HepG2 (cell line): ENCODE measurements at regions not wholly inside any gene's neighbourhood (a gene's known extent, or its start where the extent isn't known, plus 50 kb on each side); places are given as distances from the start of the nearest gene placed in this dataset.

Experiments used
- ATAC-seq: fragments of 200-7000 bp; cut with Tn5 transposase; 3 replicates; pipeline ENCODE4 v1.9.1; 2020; ENCODE audit warnings: mild to moderate bottlenecking, moderate library complexity
- BruUV-seq: library from RNA; stranded (reverse); fragments of 400-500 nt; replicated peaks from 2 replicates; lab custom pipeline; 2021; lab: Mats Ljungman, UMichigan
- CTCF ChIA-PET: fragments of 300-600 bp; formaldehyde crosslinking; extraction: SDS; loops from one replicate; lab custom pipeline; 2021; ENCODE audit warnings: low total read pairs, inconsistent platforms, low intra/inter-chr PET ratio; lab: Yijun Ruan, JAX
- POLR2A ChIA-PET: fragments of 350-600 bp; sonication (Branson Sonifier 250); formaldehyde crosslinking; loops from one replicate; lab custom pipeline; 2020; ENCODE audit warnings: antibody characterized with exemption, inconsistent platforms; lab: Yijun Ruan, JAX
- DNase-seq: peaks from one replicate; pipeline ENCODE4 v3.0.0-alpha.2; 2015; ENCODE audit warnings: low spot score
- FAIRE-seq: peaks from 3 replicates; lab custom pipeline; 2011; peaks lifted over from hg19 to GRCh38; lab: Jason Lieb, UNC
- H2AFZ ChIP-seq: one replicate; pipeline ENCODE4 v1.6.1; 2011; ENCODE audit warnings: low read length, inconsistent platforms
- H3K27ac ChIP-seq: fragments of 300-600 bp; 3 replicates; pipeline ENCODE4 v1.8.0; 2011; ENCODE audit warnings: mixed run types, mild to moderate bottlenecking, mixed read lengths, low read length, inconsistent platforms; ENCODE audit not compliant: insufficient read depth; ENCODE audit errors: extremely low read length
- H3K27me3 ChIP-seq, 2 experiments: fragments of 200-600 bp in 1 of 2; 2 replicates in 1 of 2; 3 replicates in 1 of 2; pipeline versions ENCODE4 v1.6.0 to v1.8.0; 2011; ENCODE audit warnings: low read length in 2 of 2, mild to moderate bottlenecking in 2 of 2, moderate library complexity in 2 of 2, inconsistent platforms in 1 of 2; ENCODE audit not compliant: insufficient read depth in 2 of 2, control insufficient read depth in 1 of 2
- H3K36me3 ChIP-seq, 2 experiments: fragments of 200-600 bp in 1 of 2; replicated peaks in 1 of 2; 2 replicates in 1 of 2; 3 replicates in 1 of 2; pipeline versions ENCODE4 v1.5.1 to v1.8.0; 2011; ENCODE audit warnings: low read length in 2 of 2, inconsistent platforms in 1 of 2; ENCODE audit not compliant: insufficient read depth in 2 of 2, control insufficient read depth in 1 of 2
- H3K4me1 ChIP-seq: 2 replicates; pipeline ENCODE4 v1.5.1; 2012; ENCODE audit warnings: low read length, inconsistent platforms; ENCODE audit not compliant: insufficient read depth
- H3K4me2 ChIP-seq: 2 replicates; pipeline ENCODE4 v1.6.0; 2011; ENCODE audit warnings: low read depth, low read length, inconsistent platforms
- H3K4me3 ChIP-seq, 3 experiments: fragments of 200-600 bp in 1 of 3; sonication (generic), shearing (Covaris generic) in 1 of 3; replicated peaks in 1 of 3; 2 replicates each; pipeline ENCODE4 v1.5.1; 2011 to 2016; ENCODE audit warnings: low read length in 3 of 3, inconsistent platforms in 2 of 3, low read depth in 2 of 3, mild to moderate bottlenecking in 2 of 3, control low read depth in 1 of 3, mixed read lengths in 1 of 3; ENCODE audit not compliant: insufficient read depth in 1 of 3
- H3K79me2 ChIP-seq: one replicate; pipeline ENCODE4 v1.6.1; 2011; ENCODE audit warnings: low read length, inconsistent platforms; ENCODE audit not compliant: insufficient read depth
- H3K9ac ChIP-seq: 2 replicates; pipeline ENCODE4 v1.6.0; 2011; ENCODE audit warnings: mild to moderate bottlenecking, low read depth, low read length, inconsistent platforms; ENCODE audit not compliant: insufficient read depth
- H3K9me3 ChIP-seq: 2 replicates; pipeline ENCODE4 v1.5.1; 2012; ENCODE audit warnings: mild to moderate bottlenecking, low read length
- H4K20me1 ChIP-seq: 2 replicates; pipeline ENCODE4 v1.6.0; 2011; ENCODE audit warnings: inconsistent platforms, mild to moderate bottlenecking, low read length, moderate library complexity; ENCODE audit not compliant: insufficient read depth
- CHD2 ChIP-seq: IDR thresholded peaks from 2 replicates; pipeline ENCODE4 v1.6.1; 2011; ENCODE audit warnings: low read depth, low read length, improper control_type of control experiment
- FOSL2 ChIP-seq: sonication (generic); formaldehyde crosslinking; IDR thresholded peaks from 2 replicates; pipeline ENCODE4 v1.4.0; 2020; ENCODE audit warnings: missing genetic modification reagents
- FOXM1 ChIP-seq: sonication (generic); formaldehyde crosslinking; IDR thresholded peaks from 2 replicates; pipeline ENCODE4 v1.5.0; 2020; ENCODE audit warnings: missing genetic modification reagents
- GATAD1 ChIP-seq: IDR thresholded peaks from 2 replicates; pipeline ENCODE4 v1.6.1; 2016; ENCODE audit warnings: missing genetic modification reagents, missing compliant biosample characterization
- HDAC2 ChIP-seq: sonication (generic); formaldehyde crosslinking; IDR thresholded peaks from 2 replicates; pipeline ENCODE4 v1.4.0; 2020; ENCODE audit warnings: missing genetic modification reagents
- LBX2 ChIP-seq: sonication (generic); formaldehyde crosslinking; IDR thresholded peaks from 2 replicates; pipeline ENCODE4 v1.5.0; 2020; ENCODE audit warnings: missing genetic modification reagents, mild to moderate bottlenecking, borderline replicate concordance
- RBM22 ChIP-seq: fragments of 200-400 bp; formaldehyde crosslinking; optimal IDR thresholded peaks from 2 replicates; pipeline ENCODE3; 2017; ENCODE audit warnings: mild to moderate bottlenecking, low read length, moderate library complexity
- RFXANK ChIP-seq: IDR thresholded peaks from 2 replicates; pipeline ENCODE4 v1.6.1; 2016
- ZBTB2 ChIP-seq: sonication (generic); formaldehyde crosslinking; IDR thresholded peaks from 2 replicates; pipeline ENCODE4 v1.8.0; 2022; ENCODE audit warnings: low read depth, missing genetic modification reagents
- ZFX ChIP-seq: sonication (generic); formaldehyde crosslinking; IDR thresholded peaks from 2 replicates; pipeline ENCODE4 v1.4.0; 2020; ENCODE audit warnings: mild to moderate bottlenecking, low read depth, missing genetic modification reagents, moderate library complexity
- ZNF251 ChIP-seq: sonication (generic); formaldehyde crosslinking; IDR thresholded peaks from 2 replicates; pipeline ENCODE4 v1.9.0; 2021; ENCODE audit warnings: mild to moderate bottlenecking, missing genetic modification reagents
- ZNF562 ChIP-seq: sonication (generic); formaldehyde crosslinking; IDR thresholded peaks from 2 replicates; pipeline ENCODE4 v1.8.0; 2022; ENCODE audit warnings: missing genetic modification reagents, borderline replicate concordance
- ZNF570 ChIP-seq: sonication (generic); formaldehyde crosslinking; IDR thresholded peaks from 2 replicates; pipeline ENCODE4 v1.4.0; 2020; ENCODE audit warnings: mild to moderate bottlenecking, missing genetic modification reagents, borderline replicate concordance
- ZNF619 ChIP-seq: sonication (generic); formaldehyde crosslinking; IDR thresholded peaks from 2 replicates; pipeline ENCODE4 v1.4.0; 2020; ENCODE audit warnings: mild to moderate bottlenecking, missing genetic modification reagents
- ZNF709 ChIP-seq: sonication (generic); formaldehyde crosslinking; IDR thresholded peaks from 2 replicates; pipeline ENCODE4 v1.5.0; 2020; ENCODE audit warnings: mild to moderate bottlenecking, missing genetic modification reagents
- WGBS: methylation state at CpG from one replicate; pipeline ENCODE4 v1.1.6; 2017; ENCODE audit warnings: low lambda C conversion rate; 5-methylcytosine and 5-hydroxymethylcytosine counted together
- in situ Hi-C: cut with HindIII; loops from 2 replicates; pipeline ENCODE4 v1.10.0; 2017; ENCODE audit warnings: low pct_unique_long_range_greater_than_20kb; ENCODE audit not compliant: extremely low pct_ligation_motif_present
- intact Hi-C: fragments of 100-400 bp; cut with micrococcal nuclease; formaldehyde crosslinking; loops from one replicate; pipeline ENCODE4 v1.10.0; 2022; ENCODE audit not compliant: unreplicated experiment
- TF ChIP-seq, protein P1 (sequence below): sonication (generic); formaldehyde crosslinking; IDR thresholded peaks from 2 replicates; pipeline ENCODE4 v1.4.0; 2020; ENCODE audit warnings: mild to moderate bottlenecking, missing genetic modification reagents, borderline replicate concordance
- TF ChIP-seq, protein P2 (sequence below): fragments of 450-650 bp; IDR thresholded peaks from 2 replicates; pipeline ENCODE4 v1.6.1; 2016

DNA sequence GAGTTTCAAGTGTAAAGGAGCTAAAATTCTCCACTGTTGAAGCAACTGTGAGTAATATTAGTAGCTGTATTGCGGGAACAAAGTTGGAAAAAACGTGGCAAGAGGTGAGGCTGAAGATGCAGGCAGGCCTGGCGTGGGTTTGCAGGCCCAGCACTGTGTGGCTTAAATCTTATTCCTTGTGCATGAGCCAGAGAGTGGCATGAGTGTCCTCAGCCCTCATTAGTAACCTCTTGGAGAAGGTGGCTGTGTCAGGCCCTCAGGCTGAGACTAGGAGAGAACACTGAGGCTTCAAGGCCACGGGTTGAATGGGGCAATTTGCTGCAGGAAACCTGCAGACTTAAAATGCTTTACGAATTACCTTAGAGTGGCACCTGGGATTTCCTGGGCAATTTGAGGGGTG lies 372.7 kb upstream of the CITED2 start (continued):
- TF ChIP-seq LBX2 (CRISPR knock-in tag) (no peak), ZFX (CRISPR knock-in tag) (no peak), ZNF562 (CRISPR knock-in tag) (no peak), RBM22 (no peak), RFXANK (CRISPR knock-in tag) (no peak), ZNF709 (CRISPR knock-in tag) (no peak), CHD2 (no peak), ZBTB2 (CRISPR knock-in tag) (no peak)

GRCh38 chr6:139744891-139745290 lies 370.4 kb upstream of the CITED2 start:
- in situ Hi-C loops (no loop called here), intact Hi-C loops (no loop called here)
- Histone ChIP-seq H3K4me1 (peaks cover 24% of the 10 kb centered on the region), H3K27ac (no peak overlapping the region), H3K4me3 (no peak overlapping the region), H3K27me3 (no peaks in the 10 kb centered on the region), H2AFZ (no peak overlapping the region), H3K9ac (no peak overlapping the region), H4K20me1 (no peaks in the 10 kb centered on the region), H3K36me3 (no peaks in the 10 kb centered on the region), H3K4me2 (no peak overlapping the region), H3K9me3 (no peaks in the 10 kb centered on the region), H3K79me2 (no peaks in the 10 kb centered on the region)
- BruUV-seq, result no TSS peak
- POLR2A ChIA-PET, result no interaction called here
- no peak for FAIRE-seq
- CTCF ChIA-PET, result no interaction called here
- no peak for ATAC-seq
- TF ChIP-seq FOSL2 (CRISPR knock-in tag) (no peak), ZNF570 (CRISPR knock-in tag) (no peak), GATAD1 (CRISPR knock-in tag) (no peak), ZNF251 (no peak), HDAC2 (CRISPR knock-in tag) (no peak), ZNF619 (CRISPR knock-in tag) (no peak), FOXM1 (CRISPR knock-in tag) (no peak)
- TF ChIP-seq, protein P1, sequence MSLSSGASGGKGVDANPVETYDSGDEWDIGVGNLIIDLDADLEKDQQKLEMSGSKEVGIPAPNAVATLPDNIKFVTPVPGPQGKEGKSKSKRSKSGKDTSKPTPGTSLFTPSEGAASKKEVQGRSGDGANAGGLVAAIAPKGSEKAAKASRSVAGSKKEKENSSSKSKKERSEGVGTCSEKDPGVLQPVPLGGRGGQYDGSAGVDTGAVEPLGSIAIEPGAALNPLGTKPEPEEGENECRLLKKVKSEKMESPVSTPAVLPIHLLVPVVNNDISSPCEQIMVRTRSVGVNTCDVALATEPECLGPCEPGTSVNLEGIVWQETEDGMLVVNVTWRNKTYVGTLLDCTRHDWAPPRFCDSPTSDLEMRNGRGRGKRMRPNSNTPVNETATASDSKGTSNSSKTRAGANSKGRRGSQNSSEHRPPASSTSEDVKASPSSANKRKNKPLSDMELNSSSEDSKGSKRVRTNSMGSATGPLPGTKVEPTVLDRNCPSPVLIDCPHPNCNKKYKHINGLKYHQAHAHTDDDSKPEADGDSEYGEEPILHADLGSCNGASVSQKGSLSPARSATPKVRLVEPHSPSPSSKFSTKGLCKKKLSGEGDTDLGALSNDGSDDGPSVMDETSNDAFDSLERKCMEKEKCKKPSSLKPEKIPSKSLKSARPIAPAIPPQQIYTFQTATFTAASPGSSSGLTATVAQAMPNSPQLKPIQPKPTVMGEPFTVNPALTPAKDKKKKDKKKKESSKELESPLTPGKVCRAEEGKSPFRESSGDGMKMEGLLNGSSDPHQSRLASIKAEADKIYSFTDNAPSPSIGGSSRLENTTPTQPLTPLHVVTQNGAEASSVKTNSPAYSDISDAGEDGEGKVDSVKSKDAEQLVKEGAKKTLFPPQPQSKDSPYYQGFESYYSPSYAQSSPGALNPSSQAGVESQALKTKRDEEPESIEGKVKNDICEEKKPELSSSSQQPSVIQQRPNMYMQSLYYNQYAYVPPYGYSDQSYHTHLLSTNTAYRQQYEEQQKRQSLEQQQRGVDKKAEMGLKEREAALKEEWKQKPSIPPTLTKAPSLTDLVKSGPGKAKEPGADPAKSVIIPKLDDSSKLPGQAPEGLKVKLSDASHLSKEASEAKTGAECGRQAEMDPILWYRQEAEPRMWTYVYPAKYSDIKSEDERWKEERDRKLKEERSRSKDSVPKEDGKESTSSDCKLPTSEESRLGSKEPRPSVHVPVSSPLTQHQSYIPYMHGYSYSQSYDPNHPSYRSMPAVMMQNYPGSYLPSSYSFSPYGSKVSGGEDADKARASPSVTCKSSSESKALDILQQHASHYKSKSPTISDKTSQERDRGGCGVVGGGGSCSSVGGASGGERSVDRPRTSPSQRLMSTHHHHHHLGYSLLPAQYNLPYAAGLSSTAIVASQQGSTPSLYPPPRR (CRISPR knock-in tag), result no peak
- TF ChIP-seq, protein P2, sequence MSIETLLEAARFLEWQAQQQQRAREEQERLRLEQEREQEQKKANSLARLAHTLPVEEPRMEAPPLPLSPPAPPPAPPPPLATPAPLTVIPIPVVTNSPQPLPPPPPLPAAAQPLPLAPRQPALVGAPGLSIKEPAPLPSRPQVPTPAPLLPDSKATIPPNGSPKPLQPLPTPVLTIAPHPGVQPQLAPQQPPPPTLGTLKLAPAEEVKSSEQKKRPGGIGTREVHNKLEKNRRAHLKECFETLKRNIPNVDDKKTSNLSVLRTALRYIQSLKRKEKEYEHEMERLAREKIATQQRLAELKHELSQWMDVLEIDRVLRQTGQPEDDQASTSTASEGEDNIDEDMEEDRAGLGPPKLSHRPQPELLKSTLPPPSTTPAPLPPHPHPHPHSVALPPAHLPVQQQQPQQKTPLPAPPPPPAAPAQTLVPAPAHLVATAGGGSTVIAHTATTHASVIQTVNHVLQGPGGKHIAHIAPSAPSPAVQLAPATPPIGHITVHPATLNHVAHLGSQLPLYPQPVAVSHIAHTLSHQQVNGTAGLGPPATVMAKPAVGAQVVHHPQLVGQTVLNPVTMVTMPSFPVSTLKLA, result no peak
- no peak for DNase-seq
- 65% methylated on average over 4 of the region's 4 CpGs for WGBS
